Neuronal stem cell (in vitro differentiated cells): ENCODE measurements at regions not wholly inside any gene's neighbourhood (a gene's known extent, or its start where the extent isn't known, plus 50 kb on each side); places are given as distances from the start of the nearest gene placed in this dataset.

Experiments
- DNase-seq: peaks from one replicate; pipeline ENCODE4 v3.0.0-alpha.2; 2013; ENCODE audit warnings: low spot score
- H2AFZ ChIP-seq: one replicate; pipeline ENCODE4 v1.6.1; 2013; ENCODE audit warnings: mild to moderate bottlenecking, low read length, inconsistent platforms
- H2AK5ac ChIP-seq: 2 replicates; pipeline ENCODE4 v1.6.1; 2013; ENCODE audit warnings: low read depth, mild to moderate bottlenecking, inconsistent platforms, low read length, moderate library complexity, mixed read lengths
- H2BK120ac ChIP-seq: 2 replicates; pipeline ENCODE4 v1.6.1; 2013; ENCODE audit warnings: low read depth, mild to moderate bottlenecking, inconsistent platforms, low read length, moderate library complexity, mixed read lengths
- H2BK12ac ChIP-seq: one replicate; pipeline ENCODE4 v1.6.1; 2013; ENCODE audit warnings: low read length, inconsistent platforms
- H2BK15ac ChIP-seq: 2 replicates; pipeline ENCODE4 v1.6.1; 2013; ENCODE audit warnings: mild to moderate bottlenecking, low read length, inconsistent platforms, mixed read lengths
- H2BK5ac ChIP-seq: one replicate; pipeline ENCODE4 v1.6.1; 2013; ENCODE audit warnings: inconsistent platforms, mild to moderate bottlenecking, low read length, moderate library complexity
- H3K14ac ChIP-seq: one replicate; pipeline ENCODE4 v1.6.1; 2013; ENCODE audit warnings: low read length, inconsistent platforms
- H3K18ac ChIP-seq: 2 replicates; pipeline ENCODE4 v1.6.1; 2013; ENCODE audit warnings: low read length, inconsistent platforms
- H3K23ac ChIP-seq: 2 replicates; pipeline ENCODE4 v1.6.1; 2013; ENCODE audit warnings: low read depth, mild to moderate bottlenecking, mixed read lengths, low read length, inconsistent platforms; ENCODE audit not compliant: poor library complexity
- H3K27ac ChIP-seq: replicated peaks from 3 replicates; pipeline ENCODE4 v1.5.1; 2013; ENCODE audit warnings: low read length, inconsistent platforms
- H3K27me3 ChIP-seq, 3 experiments: 2 replicates each; pipeline ENCODE4 v1.6.1; 2013; ENCODE audit warnings: low read length in 3 of 3, mild to moderate bottlenecking in 2 of 3, inconsistent platforms in 1 of 3, low read depth in 1 of 3, mixed read lengths in 1 of 3, moderate library complexity in 1 of 3; ENCODE audit not compliant: control insufficient read depth in 3 of 3, insufficient read depth in 3 of 3
- H3K36me3 ChIP-seq, 2 donors: replicated peaks in 1 of 2; 2 replicates each; pipeline ENCODE4 v1.6.1; 2013; ENCODE audit warnings: low read length in 2 of 2; ENCODE audit not compliant: control insufficient read depth in 2 of 2, insufficient read depth in 2 of 2
- H3K4ac ChIP-seq: 2 replicates; pipeline ENCODE4 v1.6.1; 2013; ENCODE audit warnings: inconsistent platforms, mild to moderate bottlenecking, low read length, moderate library complexity
- H3K4me1 ChIP-seq, 2 donors: 1 replicate in 1 of 2; 2 replicates in 1 of 2; pipeline ENCODE4 v1.6.1; 2013; ENCODE audit warnings: low read length in 2 of 2, low read depth in 1 of 2; ENCODE audit not compliant: control insufficient read depth in 2 of 2, insufficient read depth in 1 of 2
- H3K4me2 ChIP-seq: one replicate; pipeline ENCODE4 v1.6.1; 2013; ENCODE audit warnings: mild to moderate bottlenecking, low read length, inconsistent platforms; ENCODE audit not compliant: insufficient read depth, poor library complexity, severe bottlenecking
- H3K4me3 ChIP-seq, 2 donors: 2 replicates each; pipeline ENCODE4 v1.5.1; 2013; ENCODE audit warnings: low read length in 2 of 2, mild to moderate bottlenecking in 2 of 2, inconsistent platforms in 1 of 2, moderate library complexity in 1 of 2
- H3K79me1 ChIP-seq: one replicate; pipeline ENCODE4 v1.6.1; 2013; ENCODE audit warnings: low read depth, mild to moderate bottlenecking, inconsistent platforms, low read length, moderate library complexity
- H3K9ac ChIP-seq: one replicate; pipeline ENCODE4 v1.6.1; 2013; ENCODE audit warnings: mild to moderate bottlenecking, low read depth, low read length, inconsistent platforms; ENCODE audit not compliant: poor library complexity
- H3K9me3 ChIP-seq, 2 donors: replicated peaks in 1 of 2; 2 replicates each; pipeline versions ENCODE3 to v1.6.1; 2013; ENCODE audit warnings: low read length in 2 of 2, mild to moderate bottlenecking in 2 of 2, inconsistent platforms in 1 of 2, low read depth in 1 of 2, mixed read lengths in 1 of 2, moderate library complexity in 1 of 2; ENCODE audit not compliant: control insufficient read depth in 2 of 2, insufficient read depth in 1 of 2
- H4K8ac ChIP-seq: one replicate; pipeline ENCODE4 v1.6.1; 2013; ENCODE audit warnings: low read depth, mild to moderate bottlenecking, inconsistent platforms, low read length, moderate library complexity
- H4K91ac ChIP-seq: one replicate; pipeline ENCODE4 v1.6.1; 2013; ENCODE audit warnings: low read length, low read depth, mild to moderate bottlenecking, inconsistent platforms; ENCODE audit not compliant: poor library complexity
- WGBS, 2 donors: extraction: QIAGEN DNeasy Blood & Tissue Kit; methylation state at CpG; one replicate each; pipeline ENCODE4 v1.1.7; 2013; ENCODE audit warnings: missing lambda C conversion rate in 2 of 2, mixed read lengths in 1 of 2; ENCODE audit not compliant: insufficient read length in 2 of 2, insufficient replicate concordance in 1 of 2; ENCODE audit errors: extremely low coverage in 2 of 2; 5-methylcytosine and 5-hydroxymethylcytosine counted together

DNA sequence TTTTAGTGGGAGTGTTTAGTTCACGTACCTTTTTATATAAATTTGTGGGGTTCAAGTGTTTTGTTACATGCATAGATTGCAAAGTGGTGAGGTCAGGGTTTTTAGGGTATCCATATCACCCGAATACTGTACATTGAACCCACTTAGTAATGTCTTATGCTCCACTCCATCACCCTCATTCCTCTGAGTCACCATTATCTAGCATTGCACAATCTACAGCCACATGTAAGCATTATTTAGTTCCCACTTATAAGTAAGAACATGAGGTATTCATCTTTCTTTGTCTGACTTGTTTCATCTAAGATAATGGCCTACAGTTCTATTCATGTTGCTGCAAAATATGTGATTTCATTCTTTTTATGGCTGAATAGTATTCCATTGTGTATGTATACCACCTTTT, 583.7 kb upstream of the LRFN5 start:
- Histone ChIP-seq H3K14ac (no peak overlapping the region), H3K23ac (no peak overlapping the region), H4K8ac (no peak overlapping the region), H2BK12ac (no peak overlapping the region), H4K91ac (no peak overlapping the region), H3K36me3 (no peaks in the 10 kb centered on the region), H3K9ac (no peak overlapping the region), H2BK120ac (no peak overlapping the region), H3K4me1 (no peaks in the 10 kb centered on the region), H3K27me3 (no peaks in the 10 kb centered on the region), H2AFZ (no peak overlapping the region), H2AK5ac (no peak overlapping the region), H3K4ac (no peak overlapping the region), H3K9me3 (no peaks in the 10 kb centered on the region), H3K27ac (no peak overlapping the region), H3K4me2 (no peak overlapping the region), H2BK15ac (no peak overlapping the region), H3K79me1 (no peaks in the 10 kb centered on the region), H3K4me3 (no peak overlapping the region), H2BK5ac (no peak overlapping the region), H3K18ac (no peak overlapping the region)
- DNase-seq, result no peak
- no CpG with 5 or more reads among the region's 2 CpGs for WGBS, 2 donors

DNA sequence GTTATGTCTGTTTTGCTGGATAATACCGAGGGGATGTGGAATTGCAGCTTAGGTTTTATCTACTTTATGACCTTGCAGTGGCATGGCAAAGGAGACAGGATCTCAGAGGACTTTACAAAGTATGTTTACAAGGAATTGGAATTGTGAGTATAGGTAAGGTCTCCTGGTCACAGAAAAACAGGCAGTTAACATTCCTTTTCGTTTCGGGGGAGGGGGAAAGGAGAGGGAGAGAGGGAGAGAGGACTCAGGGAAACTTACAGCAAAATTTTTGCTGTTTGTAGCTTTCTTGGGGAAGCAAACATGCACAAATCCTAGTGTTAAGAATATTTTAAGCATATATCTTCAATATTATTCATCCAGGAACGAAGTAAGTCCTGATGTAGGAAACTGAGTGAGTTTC, 590.5 kb upstream of the LRFN5 start:
- Histone ChIP-seq H3K4me3 (no peak overlapping the region), H4K91ac (no peak overlapping the region), H3K9ac (no peak overlapping the region), H3K23ac (no peak overlapping the region), H2AK5ac (no peak overlapping the region), H3K4me1 (no peaks in the 10 kb centered on the region), H3K79me1 (no peaks in the 10 kb centered on the region), H3K18ac (no peak overlapping the region), H2BK5ac (no peak overlapping the region), H3K27me3 (no peaks in the 10 kb centered on the region), H2BK120ac (no peak overlapping the region), H3K14ac (no peak overlapping the region), H2AFZ (no peak overlapping the region), H2BK15ac (no peak overlapping the region), H3K4me2 (no peak overlapping the region), H2BK12ac (no peak overlapping the region), H3K9me3 (no peaks in the 10 kb centered on the region), H3K36me3 (no peaks in the 10 kb centered on the region), H4K8ac (no peak overlapping the region), H3K27ac (no peak overlapping the region), H3K4ac (no peak overlapping the region)
- no CpG with 5 or more reads among the region's 4 CpGs for WGBS, 2 donors
- no peak for DNase-seq

DNA sequence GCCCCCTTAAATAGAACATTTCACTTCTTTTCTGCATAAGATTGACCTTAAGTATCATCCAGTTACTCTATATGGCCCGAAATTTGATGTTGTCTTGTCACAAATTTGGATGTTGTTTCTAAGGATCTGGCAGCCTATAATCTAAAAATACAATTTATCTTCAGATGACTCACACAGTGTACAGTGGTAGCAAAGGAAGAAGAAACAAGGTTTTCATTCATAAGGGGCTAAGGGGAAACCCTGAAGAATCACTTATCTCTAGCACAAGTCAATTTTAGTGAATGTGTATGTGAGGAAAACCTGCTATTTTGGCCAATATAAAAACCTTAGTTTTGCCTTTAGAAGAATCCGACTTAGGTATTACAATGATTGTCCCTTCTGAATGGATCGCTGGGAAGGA, 606.3 kb upstream of the LRFN5 start:
- no peak for DNase-seq
- H4K8ac ChIP-seq, result no peak overlapping the region
- WGBS, 2 donors, result no CpG with 5 or more reads among the region's 3 CpGs
- H2BK12ac ChIP-seq, result no peak overlapping the region
- no peaks in the 10 kb centered on the region for H3K79me1 ChIP-seq
- no peak overlapping the region for H2AK5ac ChIP-seq
- peaks cover 0 to 4% of the 10 kb centered on the region in 2 donors for H3K36me3 ChIP-seq
- no peak overlapping the region for H2BK15ac ChIP-seq
- no peak overlapping the region for H2BK5ac ChIP-seq
- no peak overlapping the region for H4K91ac ChIP-seq
- no peak overlapping the region for H3K18ac ChIP-seq
- H2AFZ ChIP-seq, result no peak overlapping the region
- no peak overlapping the region for H3K9ac ChIP-seq
- no peak overlapping the region for H2BK120ac ChIP-seq
- no peaks in the 10 kb centered on the region for H3K9me3 ChIP-seq
- no peak overlapping the region for H3K4me2 ChIP-seq
- no peak overlapping the region for H3K23ac ChIP-seq
- no peak overlapping the region for H3K14ac ChIP-seq
- no peak overlapping the region for H3K27ac ChIP-seq
- H3K4me3 ChIP-seq, result no peak overlapping the region
- no peak overlapping the region for H3K4ac ChIP-seq
- H3K27me3 ChIP-seq, result no peaks in the 10 kb centered on the region
- no peaks in the 10 kb centered on the region for H3K4me1 ChIP-seq

DNA sequence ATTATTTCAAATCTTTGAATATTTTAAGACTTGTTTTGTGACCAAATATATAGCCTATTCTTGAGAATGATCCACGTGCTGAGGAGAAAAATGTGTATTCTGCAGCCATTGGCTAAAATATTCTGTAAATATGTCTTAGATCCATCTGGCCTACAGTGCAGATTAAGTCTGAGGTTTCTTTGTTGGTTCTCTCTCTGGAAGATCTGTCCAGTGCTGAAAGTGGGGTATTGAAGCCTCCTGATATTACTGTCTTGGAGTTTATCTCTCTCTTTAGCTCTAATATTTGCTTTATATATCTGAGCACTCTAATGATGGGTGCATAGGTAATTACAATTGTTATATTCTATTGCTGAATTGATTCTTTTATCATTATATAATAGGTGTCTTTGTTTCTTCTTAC, 617.4 kb upstream of the LRFN5 start:
- no peak overlapping the region for H2AFZ ChIP-seq
- no peak overlapping the region for H2AK5ac ChIP-seq
- H2BK15ac ChIP-seq, result no peak overlapping the region
- H3K4me1 ChIP-seq, result peaks cover 0 to 1% of the 10 kb centered on the region in 2 donors
- no peak overlapping the region for H4K91ac ChIP-seq
- no peaks in the 10 kb centered on the region for H3K27me3 ChIP-seq
- no peak overlapping the region for H3K4me2 ChIP-seq
- no CpG with 5 or more reads among the region's 1 CpG for WGBS, 2 donors
- no peak overlapping the region for H3K9ac ChIP-seq
- no peak overlapping the region for H3K4ac ChIP-seq
- H3K14ac ChIP-seq, result no peak overlapping the region
- DNase-seq, result no peak
- H3K4me3 ChIP-seq, result no peak overlapping the region
- no peak overlapping the region for H2BK120ac ChIP-seq
- no peak overlapping the region for H3K18ac ChIP-seq
- no peak overlapping the region for H3K27ac ChIP-seq
- H3K23ac ChIP-seq, result no peak overlapping the region
- no peaks in the 10 kb centered on the region for H3K79me1 ChIP-seq
- H2BK12ac ChIP-seq, result no peak overlapping the region
- no peaks in the 10 kb centered on the region for H3K9me3 ChIP-seq
- no peaks in the 10 kb centered on the region for H3K36me3 ChIP-seq
- H4K8ac ChIP-seq, result no peak overlapping the region
- no peak overlapping the region for H2BK5ac ChIP-seq
